ENCODE measurements at regions not wholly inside any gene's neighbourhood (a gene's known extent, or its start where the extent isn't known, plus 50 kb on each side); places are given as distances from the start of the nearest gene placed in this dataset.
"Not testable (repeated sequence)": the region's sequence is repeated elsewhere in the genome, so short reads cannot be mapped to it uniquely, and the experiment has no call there.

- no peak for TF ChIP-seq CTCF (conservative IDR thresholded peaks at IDR 0.05; ENCODE audit: low read depth, low read length)
- H3K4me3 ChIP-seq (ENCODE audit: low read depth, low read length): no peak overlapping the region
- DNase-seq (ENCODE audit: low read depth): no peak
These were observed 83.3 kb upstream of the C16orf82 start for GRCh38 chr16:26983426-26983825.

- no peak for DNase-seq (ENCODE audit: low read depth)
- no peak for TF ChIP-seq CTCF (conservative IDR thresholded peaks at IDR 0.05; ENCODE audit: low read depth, low read length)
- no peak overlapping the region for H3K4me3 ChIP-seq (ENCODE audit: low read depth, low read length)
These were observed 81.3 kb upstream of the C16orf82 start for GRCh38 chr16:26985100-26986065.

DNA sequence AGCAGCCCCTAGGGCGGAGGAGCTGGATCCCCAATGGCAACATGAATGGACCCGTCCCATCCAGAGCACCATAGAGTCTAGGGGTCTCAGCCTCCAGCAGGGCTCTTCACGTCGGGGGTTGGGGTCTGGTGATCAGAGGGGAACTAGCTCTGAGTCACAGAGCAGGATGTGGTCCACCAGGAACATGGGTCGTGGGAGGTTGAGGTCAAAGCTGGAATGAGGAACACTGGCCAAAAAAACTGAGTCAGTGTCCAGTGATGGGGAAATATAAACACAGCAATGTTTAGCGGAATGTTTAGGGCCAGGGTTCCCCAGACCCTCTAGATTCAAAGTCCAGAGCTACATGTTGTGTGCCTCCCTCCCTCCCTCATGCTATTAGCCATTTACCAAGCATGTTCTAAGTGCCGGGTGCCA, 79.1 kb upstream of the C16orf82 start:
- DNase-seq (ENCODE audit: low read depth): peak; percentile 85
- no peak for TF ChIP-seq CTCF (conservative IDR thresholded peaks at IDR 0.05; ENCODE audit: low read depth, low read length)
- H3K4me3 ChIP-seq (ENCODE audit: low read depth, low read length): no peak overlapping the region

GRCh38 chr16:26988186-26988585, 78.5 kb upstream of the C16orf82 start:
- no peak for DNase-seq (ENCODE audit: low read depth)
- no peak overlapping the region for H3K4me3 ChIP-seq (ENCODE audit: low read depth, low read length)
- TF ChIP-seq CTCF (conservative IDR thresholded peaks at IDR 0.05; ENCODE audit: low read depth, low read length): no peak

- not testable (repeated sequence) for DNase-seq (ENCODE audit: low read depth); H3K4me3 ChIP-seq (ENCODE audit: low read depth, low read length)
These were observed 76.2 kb upstream of the C16orf82 start for GRCh38 chr16:26990384-26991120.

DNA sequence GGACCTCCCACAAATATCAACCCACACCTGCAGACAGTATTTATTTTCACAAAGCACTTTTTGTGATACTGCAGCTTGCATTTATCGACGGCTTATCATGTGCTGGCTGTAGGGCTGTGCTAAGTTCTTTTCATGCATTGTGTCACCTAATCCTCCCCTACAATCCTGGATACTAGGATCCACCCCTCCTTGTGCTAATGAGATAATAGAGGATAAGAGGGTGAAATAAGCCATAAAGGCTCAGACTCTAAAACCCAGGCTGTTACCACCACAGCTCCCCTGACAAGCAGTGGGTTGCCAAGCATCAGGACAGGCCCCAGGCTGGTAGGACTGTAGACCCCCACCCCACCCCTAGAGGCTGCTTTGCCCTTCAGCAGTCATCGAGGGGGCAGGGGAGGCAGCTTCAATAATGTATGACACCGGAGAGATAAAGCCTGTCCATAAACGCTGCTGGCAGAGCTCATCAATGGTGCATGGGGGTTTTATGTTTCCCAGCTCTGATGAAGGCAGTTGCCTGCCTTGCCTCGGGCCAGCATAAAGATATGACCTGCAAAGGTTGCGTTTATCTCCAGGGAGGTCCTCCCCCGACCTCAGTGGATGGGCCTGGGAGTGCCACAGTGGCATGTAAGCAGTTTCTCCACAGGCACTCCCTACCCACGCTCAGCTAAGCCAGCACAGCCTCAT, 73.9 kb upstream of the C16orf82 start:
- no peak overlapping the region for H3K4me3 ChIP-seq (ENCODE audit: low read depth, low read length)
- no peak for TF ChIP-seq CTCF (conservative IDR thresholded peaks at IDR 0.05; ENCODE audit: low read depth, low read length)
- DNase-seq (ENCODE audit: low read depth): no peak

DNA sequence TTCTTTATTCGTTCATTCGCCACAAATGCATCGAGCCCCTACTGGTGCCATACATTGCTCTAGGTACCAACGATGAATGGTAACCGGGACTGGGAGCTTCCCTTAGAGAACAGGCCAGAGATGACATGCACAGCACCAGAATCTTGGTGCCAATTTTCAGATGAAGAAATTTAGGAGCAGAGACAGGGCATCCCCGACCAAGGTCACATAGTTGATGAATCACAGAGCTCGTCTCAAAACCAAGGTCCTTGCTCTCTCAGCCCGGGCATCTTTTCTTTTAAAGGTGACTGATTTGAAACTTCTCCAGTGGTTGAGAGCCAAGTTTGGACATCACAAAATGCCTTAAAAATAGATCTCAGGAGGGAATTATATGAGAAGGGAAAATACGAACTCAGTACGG, 73.2 kb upstream of the C16orf82 start:
- no peak for TF ChIP-seq CTCF (conservative IDR thresholded peaks at IDR 0.05; ENCODE audit: low read depth, low read length)
- no peak overlapping the region for H3K4me3 ChIP-seq (ENCODE audit: low read depth, low read length)
- DNase-seq (ENCODE audit: low read depth): no peak
